ENCODE measurements at regions not wholly inside any gene's neighbourhood (a gene's known extent, or its start where the extent isn't known, plus 50 kb on each side); places are given as distances from the start of the nearest gene placed in this dataset.
A peak's percentile ranks its signal among the peaks of the same experiment; 100 is the strongest.

DNA sequence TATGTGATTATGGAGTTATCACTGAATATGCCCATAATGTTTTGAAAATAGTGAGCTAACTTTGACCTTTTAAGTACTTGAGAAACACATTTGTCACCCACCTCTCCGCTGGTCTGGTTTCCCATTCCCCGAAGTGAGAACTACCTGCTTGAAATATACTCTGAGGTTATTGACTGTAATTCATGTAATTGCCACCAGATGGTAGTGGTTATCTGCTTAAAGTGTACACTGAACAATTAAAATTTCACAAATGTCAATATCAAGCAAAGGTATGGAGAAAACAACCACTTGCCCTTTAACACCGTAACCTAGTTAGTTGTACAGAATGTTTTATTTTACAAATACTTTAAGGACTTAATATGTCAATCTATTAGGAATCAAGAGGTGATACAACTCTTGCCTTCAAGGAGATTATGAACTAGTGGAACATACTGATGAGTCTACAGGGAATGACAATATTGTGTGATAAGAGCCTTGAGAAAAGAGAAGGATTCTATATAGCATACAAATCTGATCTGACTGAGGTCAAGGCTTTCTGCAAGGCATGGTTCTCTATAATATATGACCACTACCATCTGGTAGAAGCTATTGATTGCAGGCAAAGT, 316.8 kb upstream of the KCNH7 start:
- no peak for DNase-seq
- peak; percentile 72 to 87 (median 77) for ATAC-seq
- TF ChIP-seq, protein P1, sequence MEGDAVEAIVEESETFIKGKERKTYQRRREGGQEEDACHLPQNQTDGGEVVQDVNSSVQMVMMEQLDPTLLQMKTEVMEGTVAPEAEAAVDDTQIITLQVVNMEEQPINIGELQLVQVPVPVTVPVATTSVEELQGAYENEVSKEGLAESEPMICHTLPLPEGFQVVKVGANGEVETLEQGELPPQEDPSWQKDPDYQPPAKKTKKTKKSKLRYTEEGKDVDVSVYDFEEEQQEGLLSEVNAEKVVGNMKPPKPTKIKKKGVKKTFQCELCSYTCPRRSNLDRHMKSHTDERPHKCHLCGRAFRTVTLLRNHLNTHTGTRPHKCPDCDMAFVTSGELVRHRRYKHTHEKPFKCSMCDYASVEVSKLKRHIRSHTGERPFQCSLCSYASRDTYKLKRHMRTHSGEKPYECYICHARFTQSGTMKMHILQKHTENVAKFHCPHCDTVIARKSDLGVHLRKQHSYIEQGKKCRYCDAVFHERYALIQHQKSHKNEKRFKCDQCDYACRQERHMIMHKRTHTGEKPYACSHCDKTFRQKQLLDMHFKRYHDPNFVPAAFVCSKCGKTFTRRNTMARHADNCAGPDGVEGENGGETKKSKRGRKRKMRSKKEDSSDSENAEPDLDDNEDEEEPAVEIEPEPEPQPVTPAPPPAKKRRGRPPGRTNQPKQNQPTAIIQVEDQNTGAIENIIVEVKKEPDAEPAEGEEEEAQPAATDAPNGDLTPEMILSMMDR (IDR thresholded peaks at IDR 0.05) = peak; percentile 57 to 63 (median 62)
- TF ChIP-seq POLR2A (IDR thresholded peaks at IDR 0.05) = no peak
- WGBS (ENCODE audit: insufficient coverage, low coverage, low lambda C conversion rate, missing lambda C conversion rate) = 8% methylated on average over 3 of the region's 3 CpGs
- Histone ChIP-seq H3K27me3 (no peaks in the 10 kb centered on the region), H3K36me3 (no peaks in the 10 kb centered on the region), H3K4me1 (no peaks in the 10 kb centered on the region), H3K9me3 (no peaks in the 10 kb centered on the region), H3K27ac (no peak overlapping the region), H3K4me3 (no peak overlapping the region)
- intact Hi-C loops (cut with DNase I) = no loop called here

GRCh38 chr2:163142618-163143017, 304.1 kb upstream of the KCNH7 start:
- DNase-seq (no peak), ATAC-seq (no peak)
- Histone ChIP-seq H3K4me1 (no peaks in the 10 kb centered on the region), H3K27ac (no peak overlapping the region), H3K27me3 (no peaks in the 10 kb centered on the region), H3K36me3 (no peaks in the 10 kb centered on the region), H3K4me3 (no peak overlapping the region), H3K9me3 (no peaks in the 10 kb centered on the region)
- intact Hi-C loops (cut with DNase I) = no loop called here
- WGBS (ENCODE audit: insufficient coverage, low coverage, low lambda C conversion rate, missing lambda C conversion rate) = 85% methylated on average over 2 of the region's 2 CpGs
- no peak for TF ChIP-seq POLR2A (IDR thresholded peaks at IDR 0.05)
- TF ChIP-seq, protein P1 (IDR thresholded peaks at IDR 0.05) = no peak

GRCh38 chr2:163138947-163139346, 300.4 kb upstream of the KCNH7 start:
- 78% methylated on average over 2 of the region's 2 CpGs for WGBS (ENCODE audit: insufficient coverage, low coverage, low lambda C conversion rate, missing lambda C conversion rate)

GRCh38 chr2:163135256-163135655, 296.7 kb upstream of the KCNH7 start:
- intact Hi-C loops (cut with DNase I) = loop anchor here (10.0 kb wide), 2 partner anchors 230 to 240 kb away; no protein-coding TSS in a partner anchor

More at GRCh38 chr2:163138947-163139346, 300.4 kb upstream of the KCNH7 start:
- TF ChIP-seq, protein P1 (IDR thresholded peaks at IDR 0.05) = no peak
- no peak for TF ChIP-seq POLR2A (IDR thresholded peaks at IDR 0.05)
- no peak overlapping the region for H3K27ac ChIP-seq
- H3K4me1 ChIP-seq = no peaks in the 10 kb centered on the region
- no peaks in the 10 kb centered on the region for H3K36me3 ChIP-seq
- ATAC-seq (no peak), DNase-seq (no peak)
- H3K9me3 ChIP-seq = no peaks in the 10 kb centered on the region
- no peak overlapping the region for H3K4me3 ChIP-seq
- no peaks in the 10 kb centered on the region for H3K27me3 ChIP-seq
- intact Hi-C loops (cut with DNase I) = loop anchor here (10.0 kb wide), 2 partner anchors 234 to 244 kb away; no protein-coding TSS in a partner anchor

More at GRCh38 chr2:163135256-163135655, 296.7 kb upstream of the KCNH7 start:
- DNase-seq (no peak), ATAC-seq (no peak)
- whole genome bisulfite sequencing (ENCODE audit: insufficient coverage, low coverage, low lambda C conversion rate, missing lambda C conversion rate) = 60% methylated on average over 1 of the region's 1 CpG
- Histone ChIP-seq H3K4me1 (no peaks in the 10 kb centered on the region), H3K27me3 (no peaks in the 10 kb centered on the region), H3K27ac (no peak overlapping the region), H3K36me3 (no peaks in the 10 kb centered on the region), H3K4me3 (no peak overlapping the region), H3K9me3 (no peaks in the 10 kb centered on the region)
- TF ChIP-seq POLR2A (IDR thresholded peaks at IDR 0.05) = no peak
- TF ChIP-seq, protein P1 (IDR thresholded peaks at IDR 0.05) = no peak
